MM.1S (cell line): ENCODE measurements at regions not wholly inside any gene's neighbourhood (a gene's known extent, or its start where the extent isn't known, plus 50 kb on each side); places are given as distances from the start of the nearest gene placed in this dataset.

ENCODE experiments used
- CTCF ChIP-seq: fragments of 300-600 bp; sonication (generic); IDR thresholded peaks from 2 replicates; pipeline ENCODE4 v1.5.1; 2016; ENCODE audit warnings: antibody characterized with exemption, low read length, mixed read lengths
- EZH2 ChIP-seq: fragments of 300-600 bp; sonication (generic); optimal IDR thresholded peaks from 2 replicates; pipeline ENCODE3; 2017; ENCODE audit warnings: low read depth, mild to moderate bottlenecking, antibody characterized with exemption, low read length, mixed read lengths
- EZH2phosphoT487 ChIP-seq: fragments of 300-600 bp; sonication (generic); IDR thresholded peaks from 2 replicates; pipeline ENCODE4 v1.6.1; 2018; ENCODE audit warnings: antibody characterized with exemption, low read length

GRCh38 chr5:29085142-29085541 lies 2046.8 kb upstream of the CDH9 start:
- no peak for TF ChIP-seq CTCF
- TF ChIP-seq EZH2phosphoT487, result no peak
- no peak for TF ChIP-seq EZH2
